H9 (cell line): ENCODE measurements at regions not wholly inside any gene's neighbourhood (a gene's known extent, or its start where the extent isn't known, plus 50 kb on each side); places are given as distances from the start of the nearest gene placed in this dataset.

Experiments
- DNase-seq: peaks from one replicate; pipeline ENCODE4 v3.0.0-alpha.2; 2017
- H2AFZ ChIP-seq: one replicate; pipeline ENCODE4 v1.6.1; 2013; ENCODE audit warnings: mild to moderate bottlenecking, low read length, control low read depth, moderate library complexity
- H2AK5ac ChIP-seq: 2 replicates; pipeline ENCODE4 v1.6.1; 2013; ENCODE audit warnings: low read length, control low read depth, mixed read lengths; ENCODE audit not compliant: insufficient read length
- H2BK120ac ChIP-seq: one replicate; pipeline ENCODE4 v1.6.1; 2013; ENCODE audit warnings: low read depth, mild to moderate bottlenecking, low read length, control low read depth, inconsistent platforms; ENCODE audit not compliant: poor library complexity, severe bottlenecking
- H2BK12ac ChIP-seq: 2 replicates; pipeline ENCODE4 v1.6.1; 2013; ENCODE audit warnings: low read length, control low read depth, mixed read lengths, low read depth; ENCODE audit not compliant: insufficient read length
- H2BK15ac ChIP-seq: 2 replicates; pipeline ENCODE4 v1.6.1; 2013; ENCODE audit warnings: low read depth, low read length, control low read depth
- H2BK20ac ChIP-seq: one replicate; pipeline ENCODE4 v1.6.1; 2013; ENCODE audit warnings: low read depth, mild to moderate bottlenecking, low read length, control low read depth, inconsistent platforms; ENCODE audit not compliant: poor library complexity, severe bottlenecking
- H2BK5ac ChIP-seq: 2 replicates; pipeline ENCODE4 v1.6.1; 2013; ENCODE audit warnings: low read length, control low read depth, mixed read lengths; ENCODE audit not compliant: insufficient read length
- H3K14ac ChIP-seq: 2 replicates; pipeline ENCODE4 v1.6.1; 2013; ENCODE audit warnings: low read length, control low read depth; ENCODE audit not compliant: insufficient read depth
- H3K18ac ChIP-seq: 2 replicates; pipeline ENCODE4 v1.6.1; 2013; ENCODE audit warnings: low read depth, mild to moderate bottlenecking, mixed read lengths, low read length, control low read depth; ENCODE audit not compliant: insufficient read length
- H3K23ac ChIP-seq: 2 replicates; pipeline ENCODE4 v1.6.1; 2013; ENCODE audit warnings: low read length, control low read depth, mixed read lengths, low read depth; ENCODE audit not compliant: insufficient read length
- H3K23me2 ChIP-seq: 2 replicates; pipeline ENCODE4 v1.6.1; 2013; ENCODE audit warnings: low read depth, mild to moderate bottlenecking, mixed read lengths, low read length, control low read depth; ENCODE audit not compliant: insufficient read length, poor library complexity, severe bottlenecking
- H3K27ac ChIP-seq: 2 replicates; pipeline ENCODE4 v1.5.1; 2013; ENCODE audit warnings: low read length, control low read depth, mixed read lengths, low read depth; ENCODE audit not compliant: insufficient read length
- H3K27me3 ChIP-seq: 2 replicates; pipeline ENCODE4 v1.6.1; 2013; ENCODE audit warnings: low read length, control low read depth, inconsistent platforms; ENCODE audit not compliant: insufficient read depth
- H3K4ac ChIP-seq: 2 replicates; pipeline ENCODE4 v1.6.1; 2013; ENCODE audit warnings: low read depth, mild to moderate bottlenecking, control low read depth, inconsistent platforms, low read length, moderate library complexity
- H3K4me1 ChIP-seq: 2 replicates; pipeline ENCODE4 v1.6.1; 2013; ENCODE audit warnings: low read length, control low read depth, inconsistent platforms; ENCODE audit not compliant: insufficient read depth
- H3K4me2 ChIP-seq: 2 replicates; pipeline ENCODE4 v1.6.1; 2013; ENCODE audit warnings: low read length, control low read depth, mixed read lengths; ENCODE audit not compliant: insufficient read length, insufficient read depth
- H3K56ac ChIP-seq: 2 replicates; pipeline ENCODE4 v1.6.1; 2013; ENCODE audit warnings: low read depth, mild to moderate bottlenecking, mixed read lengths, low read length, control low read depth; ENCODE audit not compliant: insufficient read length
- H3K79me1 ChIP-seq: 2 replicates; pipeline ENCODE4 v1.6.1; 2013; ENCODE audit warnings: low read depth, mild to moderate bottlenecking, moderate library complexity, low read length, control low read depth, inconsistent platforms; ENCODE audit not compliant: insufficient read depth, poor library complexity, severe bottlenecking
- H3K79me2 ChIP-seq: 2 replicates; pipeline ENCODE4 v1.6.1; 2013; ENCODE audit warnings: low read length, control low read depth, inconsistent platforms; ENCODE audit not compliant: insufficient read depth
- H3K9ac ChIP-seq: 2 replicates; pipeline ENCODE4 v1.6.1; 2013; ENCODE audit warnings: low read length, control low read depth, mixed read lengths; ENCODE audit not compliant: insufficient read length; ENCODE audit errors: extremely low read depth
- H3K9me3 ChIP-seq: one replicate; pipeline ENCODE4 v1.6.1; 2013; ENCODE audit warnings: low read depth, low read length, inconsistent platforms; ENCODE audit not compliant: control insufficient read depth
- H3T11ph ChIP-seq: one replicate; pipeline ENCODE4 v1.6.1; 2013; ENCODE audit warnings: mild to moderate bottlenecking, low read length, control low read depth, inconsistent platforms
- H4K20me1 ChIP-seq: one replicate; pipeline ENCODE4 v1.6.1; 2013; ENCODE audit not compliant: control insufficient read depth, insufficient read length, insufficient read depth
- H4K5ac ChIP-seq: 2 replicates; pipeline ENCODE4 v1.6.1; 2013; ENCODE audit warnings: low read depth, mild to moderate bottlenecking, mixed read lengths, low read length, control low read depth; ENCODE audit not compliant: insufficient read length
- H4K8ac ChIP-seq: replicated peaks from 2 replicates; pipeline ENCODE4 v1.6.1; 2013; ENCODE audit warnings: low read length, control low read depth, mixed read lengths, low read depth; ENCODE audit not compliant: insufficient read length
- H4K91ac ChIP-seq: 2 replicates; pipeline ENCODE4 v1.6.1; 2013; ENCODE audit warnings: low read depth, mild to moderate bottlenecking, moderate library complexity, mixed read lengths, low read length, control low read depth; ENCODE audit not compliant: insufficient read length
- H3K27ac Mint-ChIP-seq, 3 experiments: 2 replicates in 2 of 3; 3 replicates in 1 of 3; pipeline ENCODE4 v1.8.0; 2020 to 2021; ENCODE audit warnings: mixed read lengths in 3 of 3, mild to moderate bottlenecking in 1 of 3, moderate library complexity in 1 of 3
- H3K27me3 Mint-ChIP-seq: 2 replicates; pipeline ENCODE4 v1.8.0; 2021; ENCODE audit warnings: low read depth, mild to moderate bottlenecking, moderate library complexity, mixed read lengths
- H3K36me3 Mint-ChIP-seq, 3 experiments: 2 replicates in 2 of 3; 3 replicates in 1 of 3; pipeline ENCODE4 v1.8.0; 2020 to 2021; ENCODE audit warnings: low read depth in 3 of 3, mixed read lengths in 3 of 3; ENCODE audit not compliant: insufficient read depth in 1 of 3
- H3K4me1 Mint-ChIP-seq, 2 experiments: 2 replicates each; pipeline ENCODE4 v1.8.0; 2020; ENCODE audit warnings: mixed read lengths in 2 of 2
- H3K4me3 Mint-ChIP-seq, 2 experiments: 2 replicates in 1 of 2; 3 replicates in 1 of 2; pipeline ENCODE4 v1.8.0; 2020 to 2021; ENCODE audit warnings: mild to moderate bottlenecking in 2 of 2, mixed read lengths in 2 of 2, moderate library complexity in 1 of 2
- H3K9me3 Mint-ChIP-seq, 2 experiments: 2 replicates in 1 of 2; 3 replicates in 1 of 2; pipeline ENCODE4 v1.8.0; 2020; ENCODE audit warnings: mild to moderate bottlenecking in 2 of 2, mixed read lengths in 2 of 2, moderate library complexity in 1 of 2
- CTCF ChIP-seq: fragments of 200-600 bp; sonication (generic); conservative IDR thresholded peaks from 3 replicates; pipeline ENCODE4 v1.8.0; 2021; ENCODE audit warnings: antibody characterized with exemption, mild to moderate bottlenecking
- WGBS: extraction: QIAGEN DNeasy Blood & Tissue Kit; methylation state at CpG from one replicate; pipeline ENCODE4 v1.1.7; 2013; ENCODE audit warnings: missing lambda C conversion rate, low lambda C conversion rate, mixed read lengths; ENCODE audit not compliant: insufficient read length; ENCODE audit errors: extremely low coverage; 5-methylcytosine and 5-hydroxymethylcytosine counted together

- H3K79me2 ChIP-seq: no peaks in the 10 kb centered on the region
- H3K27me3 ChIP-seq: no peaks in the 10 kb centered on the region
- no peak overlapping the region for H4K5ac ChIP-seq
- no peaks in the 10 kb centered on the region for H3K79me1 ChIP-seq
- H4K91ac ChIP-seq: no peak overlapping the region
- no peak overlapping the region for H2BK20ac ChIP-seq
- no peak overlapping the region for H3T11ph ChIP-seq
- H2BK5ac ChIP-seq: no peak overlapping the region
- Mint-ChIP-seq H3K4me3 (no peak overlapping the region), H3K27ac (peak overlapping the region in 1 of 3 experiments; percentile 16; a peak in 2 of 7 replicates), H3K27me3 (no peaks in the 10 kb centered on the region), H3K4me1 (peaks cover 4 to 5% of the 10 kb centered on the region in 2 experiments), H3K9me3 (peaks cover 4% of the 10 kb centered on the region in 2 experiments; a peak in 4 of 5 replicates), H3K36me3 (no peaks in the 10 kb centered on the region; a peak in 1 of 7 replicates)
- H3K9me3 ChIP-seq: no peaks in the 10 kb centered on the region
- H2AK5ac ChIP-seq: no peak overlapping the region
- H3K23me2 ChIP-seq: no peaks in the 10 kb centered on the region
- no peak overlapping the region for H2AFZ ChIP-seq
- H3K4me1 ChIP-seq: no peaks in the 10 kb centered on the region; the same call in 1 of the 2 replicates
- H2BK15ac ChIP-seq: no peak overlapping the region
- no peak for DNase-seq
- no peak overlapping the region for H3K23ac ChIP-seq
- H3K4me2 ChIP-seq: no peak overlapping the region
- H3K18ac ChIP-seq: no peak overlapping the region
- no peak overlapping the region for H4K8ac ChIP-seq
- H3K27ac ChIP-seq: no peak overlapping the region
- TF ChIP-seq CTCF: no peak
- no peaks in the 10 kb centered on the region for H4K20me1 ChIP-seq
- no peak overlapping the region for H3K9ac ChIP-seq
- WGBS: no CpG with 5 or more reads among the region's 3 CpGs
- no peak overlapping the region for H3K4ac ChIP-seq
- H3K14ac ChIP-seq: no peak overlapping the region
- H2BK120ac ChIP-seq: no peak overlapping the region
- no peak overlapping the region for H2BK12ac ChIP-seq
- no peak overlapping the region for H3K56ac ChIP-seq
Measured at GRCh38 chr12:88334271-88334670, 192.2 kb downstream of the TMTC3 start.
